GM18517 (cell line): ENCODE measurements at regions not wholly inside any gene's neighbourhood (a gene's known extent, or its start where the extent isn't known, plus 50 kb on each side); places are given as distances from the start of the nearest gene placed in this dataset.

Experiments
- ATAC-seq: cut with Tn5 transposase; IDR thresholded peaks from one replicate; pipeline ENCODE4 v1.9.1; 2021; ENCODE audit warnings: mild to moderate bottlenecking, moderate library complexity; ENCODE audit not compliant: unreplicated experiment

DNA sequence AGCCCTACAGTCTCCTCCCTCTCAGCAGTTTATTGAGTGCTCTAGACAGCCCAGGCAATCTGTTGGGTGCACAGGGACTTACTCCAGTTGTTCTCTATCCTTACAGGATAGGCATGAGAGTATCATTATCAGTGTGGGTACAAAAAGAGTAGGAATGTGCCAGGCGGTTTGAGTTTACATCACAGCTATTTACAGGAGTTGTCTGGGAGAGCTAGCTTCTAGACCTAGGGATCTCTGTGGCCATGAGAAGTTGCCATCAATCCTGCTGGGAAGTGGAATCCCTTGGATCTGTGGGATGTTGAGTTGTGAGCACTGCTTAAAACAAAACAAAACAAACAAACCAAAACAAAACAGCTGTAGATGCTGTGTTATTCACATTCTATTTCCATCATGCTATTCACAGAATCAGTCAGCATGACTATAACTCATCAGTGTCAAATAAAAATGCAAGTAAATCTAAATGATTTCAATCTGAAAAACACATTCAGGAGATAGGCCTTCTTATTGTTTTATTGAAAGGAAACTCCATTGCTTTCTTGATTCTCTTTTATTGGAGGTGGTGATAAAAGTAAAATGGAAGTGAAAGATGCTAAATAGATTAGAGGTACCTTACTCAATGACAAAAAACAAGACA lies 552.4 kb upstream of the ZNF608 start:
- no peak for ATAC-seq

DNA sequence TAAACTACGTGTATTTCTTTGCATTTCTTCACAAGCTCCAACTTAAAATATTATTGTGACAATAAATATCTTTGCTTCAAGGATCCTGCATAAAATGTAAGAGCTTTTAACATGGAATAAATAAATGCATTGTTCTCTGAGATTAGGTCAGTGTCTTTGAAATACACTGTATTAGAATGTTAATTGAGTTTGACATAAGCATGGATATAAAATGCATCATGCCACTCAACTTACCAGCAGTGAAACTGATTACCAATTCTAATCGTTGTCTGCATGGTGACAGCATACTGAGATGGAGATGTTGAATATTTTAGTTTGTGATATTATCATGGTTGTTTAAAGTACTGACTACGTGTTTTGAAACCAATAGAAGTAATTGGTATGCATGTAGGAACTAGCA lies 555.3 kb upstream of the ZNF608 start:
- no peak for ATAC-seq

DNA sequence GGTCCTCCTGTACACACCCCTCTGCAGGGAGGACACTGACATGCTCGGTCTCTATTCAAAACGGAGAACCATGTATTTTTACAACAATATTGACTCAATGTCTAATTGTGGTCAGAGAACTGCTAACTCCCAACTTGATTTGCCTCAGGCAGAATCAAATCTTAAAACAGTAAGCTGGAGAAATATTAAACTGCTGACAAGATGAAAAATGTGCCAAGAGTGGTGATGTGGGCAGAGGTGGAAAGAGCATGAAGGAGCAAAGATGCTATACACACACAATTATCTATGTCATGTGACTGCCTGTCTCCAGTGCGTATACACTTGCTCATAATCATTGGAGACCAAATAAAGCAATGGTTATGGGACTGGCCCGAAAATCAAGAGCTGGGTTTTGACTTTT lies 556.1 kb upstream of the ZNF608 start:
- no peak for ATAC-seq

DNA sequence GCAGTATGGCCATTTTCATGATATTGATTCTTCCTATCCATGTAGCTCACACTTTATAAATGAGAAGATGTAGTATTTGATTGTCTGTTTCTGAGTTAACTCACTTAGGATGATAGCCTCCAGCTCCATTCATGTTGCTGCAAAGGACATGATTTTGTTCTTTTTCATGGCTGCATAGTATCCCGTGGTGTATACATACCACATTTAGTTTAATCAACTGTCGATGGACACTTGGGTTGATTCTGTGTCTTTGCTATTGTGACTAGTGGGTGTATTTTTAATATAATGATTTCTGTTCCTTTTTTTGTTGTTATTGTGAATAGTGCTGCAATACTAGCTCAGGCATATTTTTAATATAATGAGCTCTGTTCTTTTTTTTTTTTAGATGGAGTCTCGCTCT lies 560.3 kb upstream of the ZNF608 start:
- no peak for ATAC-seq

DNA sequence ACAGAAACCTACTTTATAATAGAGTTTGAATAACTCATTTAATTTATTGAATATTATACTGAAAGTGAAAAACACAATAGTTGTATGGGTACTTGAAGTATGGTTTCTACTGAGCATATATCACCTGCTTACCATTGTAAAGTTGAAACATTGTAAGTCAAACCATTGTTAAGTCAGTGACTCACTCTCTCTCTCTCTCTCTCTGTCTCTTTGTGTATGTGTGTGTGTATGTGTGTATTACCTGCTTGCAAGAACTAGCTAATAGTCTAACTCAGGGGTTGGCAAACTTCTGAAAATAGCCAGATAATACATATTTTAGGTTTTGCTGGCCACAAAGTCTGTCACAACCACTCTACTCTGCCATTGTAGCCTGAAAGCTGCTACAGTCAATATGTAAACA lies 564.3 kb upstream of the ZNF608 start:
- no peak for ATAC-seq

DNA sequence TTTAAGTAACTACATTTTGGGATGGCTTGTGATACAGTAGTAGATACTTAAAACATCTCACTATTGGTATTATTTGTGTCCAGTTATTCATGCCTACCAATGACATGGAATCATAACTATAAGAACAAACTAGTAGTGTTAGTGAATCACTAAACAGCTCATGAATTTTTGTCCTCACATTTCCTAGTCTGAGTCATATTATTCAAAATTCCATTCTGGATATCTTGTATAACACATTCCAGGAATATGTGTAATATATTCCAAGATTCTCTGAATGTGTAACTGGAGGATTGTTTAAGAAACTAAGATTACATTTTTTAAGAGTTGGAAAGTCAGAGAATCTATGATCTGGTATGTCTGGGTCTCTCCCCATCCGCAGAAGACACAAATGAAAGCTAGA lies 565.3 kb upstream of the ZNF608 start:
- ATAC-seq: no peak

DNA sequence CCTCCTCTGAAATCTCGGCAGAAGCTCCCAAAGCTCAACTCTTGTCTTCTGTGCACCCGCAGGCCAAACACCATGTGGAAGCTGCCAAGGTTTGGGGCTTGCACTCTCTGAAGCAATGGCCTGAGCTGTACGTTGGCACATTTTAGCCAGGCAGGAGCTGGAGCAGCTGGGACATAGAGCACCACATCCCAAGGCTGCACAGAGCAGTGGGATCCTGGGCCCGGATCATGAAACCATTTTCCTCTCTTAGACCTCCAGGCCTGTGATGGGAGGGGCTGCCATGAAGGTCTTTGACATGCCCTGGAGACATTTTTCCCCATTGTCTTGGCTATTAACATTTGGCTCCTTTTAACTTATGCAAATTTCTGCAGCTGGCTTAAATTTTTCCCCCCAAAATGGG lies 567.1 kb upstream of the ZNF608 start:
- ATAC-seq: no peak

DNA sequence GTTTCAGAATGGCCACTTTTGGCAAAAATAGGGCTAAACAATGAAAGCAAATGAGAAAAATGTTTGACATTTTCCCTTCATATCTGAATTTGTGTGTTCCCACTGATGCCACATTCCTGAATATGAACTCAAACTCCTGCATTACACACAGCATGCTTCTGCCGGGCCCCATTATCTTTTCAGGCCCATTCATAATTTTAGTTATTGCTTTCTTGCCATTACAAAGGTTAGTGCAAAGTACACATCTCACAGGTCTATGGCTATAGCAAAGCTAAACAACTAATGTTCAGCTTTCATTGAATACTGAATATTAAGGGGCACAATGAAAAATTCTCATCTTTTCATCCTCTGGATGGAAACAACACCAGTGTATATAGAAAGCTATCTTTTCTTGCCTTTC lies 568.9 kb upstream of the ZNF608 start:
- ATAC-seq: no peak

DNA sequence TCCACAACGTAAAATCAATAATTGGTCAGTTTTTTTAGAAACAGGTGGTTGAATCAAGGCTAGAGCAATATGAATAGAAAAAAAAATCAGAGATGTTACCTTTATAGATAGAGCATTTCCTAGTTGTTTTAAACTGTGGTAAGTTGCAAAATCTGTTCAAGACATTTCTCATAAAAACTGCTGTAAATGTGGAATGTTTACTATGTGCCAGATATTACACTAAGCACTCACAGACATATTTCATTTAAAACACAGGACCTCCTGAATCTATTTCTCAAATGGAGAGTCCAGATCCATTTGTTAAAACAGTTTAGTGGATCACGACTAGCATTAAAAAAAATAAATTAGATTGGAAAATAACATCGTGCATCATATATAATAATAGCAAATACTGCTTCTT lies 570.0 kb upstream of the ZNF608 start:
- ATAC-seq: no peak

DNA sequence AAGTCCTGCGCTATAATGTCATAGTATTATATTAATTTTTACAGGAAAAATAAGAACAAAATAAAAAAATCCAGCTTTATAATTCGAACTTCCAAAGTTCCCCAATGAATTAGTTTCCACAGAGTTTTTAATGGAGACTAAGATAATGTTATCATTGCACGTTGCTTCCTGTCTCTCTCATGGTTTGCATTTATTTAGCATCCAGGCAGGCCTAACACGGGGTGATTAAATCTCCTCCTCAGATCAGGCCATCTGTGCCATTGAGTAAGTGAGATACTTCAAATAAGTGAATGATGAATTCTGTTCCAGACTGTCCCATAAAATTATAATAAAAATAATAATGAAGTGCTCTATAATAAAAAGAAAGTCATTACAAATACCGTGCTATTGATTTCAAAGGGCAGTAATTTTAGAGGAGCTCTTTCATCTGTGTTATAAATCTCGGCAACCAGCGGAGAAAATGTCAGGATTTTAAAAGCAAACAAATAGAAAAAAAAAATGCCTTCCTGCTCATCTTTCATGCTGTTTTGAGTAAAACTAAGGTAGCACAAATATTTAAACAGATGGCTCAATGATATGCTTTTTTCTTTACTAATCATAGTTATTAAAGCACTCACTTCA lies 570.6 kb upstream of the ZNF608 start:
- no peak for ATAC-seq

DNA sequence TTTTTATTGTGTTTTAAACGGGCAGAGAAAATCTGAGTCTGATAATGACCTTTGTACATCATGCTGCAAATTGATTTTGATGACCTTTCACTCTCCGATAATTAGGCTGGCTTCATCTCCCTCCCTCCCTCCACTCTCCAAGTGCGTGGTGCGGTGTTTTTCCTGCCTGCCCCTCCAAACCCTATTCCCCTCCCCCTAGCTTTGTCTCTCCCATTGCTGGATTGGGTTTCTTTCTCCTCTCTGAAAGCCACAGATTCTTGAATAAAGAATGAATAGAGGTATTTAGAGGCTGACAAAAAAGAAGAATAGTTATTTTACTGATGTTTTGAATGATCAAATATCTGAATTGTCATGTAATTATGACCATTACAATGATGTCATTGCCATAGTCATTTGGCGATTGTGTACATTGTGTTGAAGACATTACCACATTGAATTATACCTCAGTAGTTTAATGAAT lies 571.1 kb upstream of the ZNF608 start:
- ATAC-seq: no peak

DNA sequence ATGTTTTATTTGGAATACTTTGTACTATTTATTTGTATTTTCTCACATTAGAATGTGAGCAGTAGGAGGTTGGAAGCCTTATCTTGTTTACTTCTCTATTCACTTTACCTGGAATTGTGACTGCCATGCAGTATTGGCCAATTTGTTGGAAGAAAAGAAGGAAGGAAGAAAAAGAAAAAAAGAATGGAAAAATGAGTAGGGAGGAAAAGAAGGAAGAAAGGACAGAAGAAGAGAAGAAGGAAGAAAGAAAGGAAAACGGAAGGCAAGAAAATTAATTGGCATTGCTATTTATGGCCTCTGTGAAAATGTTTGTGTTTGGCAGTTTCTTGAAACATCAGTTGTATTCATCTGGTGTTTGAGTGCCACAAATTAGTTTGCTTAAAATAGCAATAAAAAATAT lies 575.2 kb upstream of the ZNF608 start:
- no peak for ATAC-seq

DNA sequence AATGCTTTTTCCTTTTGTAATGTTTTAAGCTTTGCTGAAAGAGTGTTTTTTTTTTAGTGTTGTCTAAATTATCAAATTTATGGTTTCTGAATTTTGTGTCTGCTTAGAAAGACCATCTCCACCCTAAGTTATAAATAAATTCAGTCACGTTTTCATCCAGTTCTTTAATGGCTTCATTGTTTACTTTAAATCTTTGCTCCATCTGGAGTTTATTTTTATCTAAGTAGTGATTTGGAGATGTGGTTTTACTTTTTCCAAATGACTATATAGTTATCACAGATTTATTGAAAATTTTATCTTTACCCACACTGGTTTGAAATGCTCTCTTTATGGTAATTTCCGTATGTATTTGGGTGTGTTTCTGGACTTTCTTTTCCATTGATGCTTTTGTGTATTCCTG lies 577.2 kb upstream of the ZNF608 start:
- ATAC-seq: no peak

DNA sequence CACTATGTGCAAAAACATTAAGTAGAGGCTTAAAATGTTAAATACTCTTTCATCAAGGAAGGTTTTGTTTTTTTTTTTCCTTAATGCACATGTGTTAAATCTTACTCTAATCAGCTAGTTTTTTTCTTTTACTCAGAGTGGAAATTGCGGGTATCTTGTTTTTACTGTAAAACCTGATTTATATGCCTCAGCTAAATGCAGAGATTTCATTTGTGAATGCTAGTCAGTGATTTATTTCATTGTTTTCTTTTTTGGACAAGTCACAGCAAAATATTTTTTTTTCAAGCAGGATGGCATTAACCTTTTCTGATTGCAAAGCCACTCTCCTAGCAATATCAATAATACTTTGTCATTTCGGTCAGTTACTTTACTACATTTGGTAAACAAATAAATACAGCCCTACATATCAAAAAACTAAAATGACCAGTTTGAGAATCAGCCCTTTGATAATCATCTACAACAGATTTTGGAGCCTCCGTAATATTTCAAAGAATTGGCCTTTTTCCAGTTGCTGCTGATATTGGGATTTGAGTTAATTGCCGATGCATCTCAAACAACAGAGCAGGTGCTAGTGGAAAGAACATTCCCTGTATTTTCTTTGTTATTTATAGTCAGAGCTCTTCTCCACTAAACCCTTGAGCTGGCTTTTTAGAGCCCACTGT lies 579.2 kb upstream of the ZNF608 start:
- no peak for ATAC-seq

DNA sequence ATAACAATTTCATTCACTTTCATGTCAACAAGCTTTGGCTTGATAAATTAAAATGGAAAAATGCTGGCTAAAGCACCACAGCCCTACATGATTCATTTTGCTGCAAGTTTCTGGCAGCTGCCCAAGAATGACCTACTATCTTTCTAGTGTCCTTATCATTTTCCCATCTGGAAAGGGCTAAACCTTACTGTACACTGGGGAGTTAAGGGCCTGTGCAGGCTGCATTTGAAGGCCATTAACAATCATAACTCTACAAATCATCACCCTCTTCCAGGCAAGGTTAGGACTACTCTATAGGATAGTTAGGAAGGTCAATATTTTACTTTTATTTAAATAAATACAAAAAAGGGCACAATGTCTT lies 579.7 kb upstream of the ZNF608 start:
- no peak for ATAC-seq

DNA sequence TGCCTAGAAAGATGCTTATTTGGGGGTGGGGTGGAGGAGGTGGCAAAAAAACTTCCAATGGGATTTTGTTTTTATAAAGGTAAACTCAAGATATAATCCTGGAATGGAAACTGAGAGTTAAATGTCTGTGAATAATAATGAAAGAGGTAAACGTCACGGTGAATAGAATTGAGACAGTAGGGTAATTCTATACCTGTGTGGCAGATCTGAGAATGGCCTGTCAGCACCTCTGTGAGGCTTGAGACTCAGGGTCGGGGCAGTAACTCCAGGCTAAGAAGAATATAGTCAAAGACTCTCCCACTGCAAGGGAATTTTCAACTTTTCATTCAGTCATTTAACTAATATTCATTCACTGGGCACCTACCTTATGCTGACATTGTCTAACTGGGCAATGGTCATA lies 581.2 kb upstream of the ZNF608 start:
- no peak for ATAC-seq

DNA sequence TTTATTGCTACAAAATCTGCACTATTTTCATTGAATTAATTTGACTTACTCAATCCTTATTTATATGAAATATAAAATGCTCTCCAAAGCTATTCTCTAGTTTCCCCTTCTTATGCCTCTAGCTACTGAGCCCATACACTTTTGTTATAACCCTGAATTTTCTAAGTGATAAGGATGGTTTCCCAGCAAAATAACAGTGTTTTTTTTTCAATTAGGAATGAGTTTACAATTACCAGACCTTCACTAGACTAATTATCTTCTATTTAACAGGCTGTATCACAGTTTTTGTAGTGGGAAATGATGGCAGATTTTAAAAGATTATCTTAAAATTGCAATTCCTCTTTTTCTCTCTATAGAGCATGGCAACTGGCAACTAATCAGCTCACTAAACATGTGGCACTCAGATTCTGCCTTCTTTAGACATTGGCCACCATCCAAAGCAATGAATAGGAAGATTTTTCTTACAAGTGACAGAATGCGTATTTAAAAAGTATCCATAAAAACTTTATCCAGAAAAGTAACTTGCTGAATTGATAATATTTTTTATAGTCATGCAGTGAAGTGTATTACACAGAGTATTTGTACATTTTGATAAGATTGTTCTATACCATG lies 585.7 kb upstream of the ZNF608 start:
- ATAC-seq: no peak

DNA sequence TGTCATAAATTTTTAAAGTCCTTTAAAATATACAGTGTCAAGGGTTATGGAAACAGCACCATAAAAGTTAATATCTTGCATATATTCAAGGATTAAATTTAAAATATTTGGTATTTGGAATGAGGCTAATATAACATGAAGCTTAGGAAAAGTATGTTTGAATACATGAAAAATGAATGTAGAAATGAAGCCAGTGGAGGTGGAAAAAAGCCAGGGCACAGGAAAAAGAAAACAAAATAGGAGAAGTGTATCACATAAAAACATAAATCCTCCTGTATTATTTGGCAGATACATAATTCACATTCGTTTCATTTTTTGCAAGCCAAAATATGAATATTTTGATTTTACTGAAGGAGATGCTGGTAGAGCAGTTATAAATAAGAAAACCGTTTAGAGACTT lies 587.0 kb upstream of the ZNF608 start:
- no peak for ATAC-seq

DNA sequence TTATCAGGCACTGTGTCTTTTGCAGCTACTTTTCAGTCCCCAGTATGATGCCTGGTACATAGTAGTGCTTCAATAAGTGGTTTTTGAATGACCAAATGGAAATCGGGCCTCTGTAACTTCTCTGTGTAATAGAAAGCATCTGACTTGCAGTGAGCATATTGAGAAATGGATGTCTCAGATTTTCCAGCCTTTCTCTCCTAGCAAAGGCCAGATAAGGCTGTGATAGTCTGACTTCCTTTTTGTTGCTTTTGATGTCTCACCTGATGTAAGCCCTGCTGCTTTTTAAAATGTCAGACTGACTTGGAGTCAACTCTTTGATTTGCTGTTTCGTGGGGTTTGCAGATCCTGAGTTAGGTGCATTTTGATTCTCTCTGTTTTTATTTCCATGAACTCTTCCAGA lies 590.0 kb upstream of the ZNF608 start:
- no peak for ATAC-seq

DNA sequence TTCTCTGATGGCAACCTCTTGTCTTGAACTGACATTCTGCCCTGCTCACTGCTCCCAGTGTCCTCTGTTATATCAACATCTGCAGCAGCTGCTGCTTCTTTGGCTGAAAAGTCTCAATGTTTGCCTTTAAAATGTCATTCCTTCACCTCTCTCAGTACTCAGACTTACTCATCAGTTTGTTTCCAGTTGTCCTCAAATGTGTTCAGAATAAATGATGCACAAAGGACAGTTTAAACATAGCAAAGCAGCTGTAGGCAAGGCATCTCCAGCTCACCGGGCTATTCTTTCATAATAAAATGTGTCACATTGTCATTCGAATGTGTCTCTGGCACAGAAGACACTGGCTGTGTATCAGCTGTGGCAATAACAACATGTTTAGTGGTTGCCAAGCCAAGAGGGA lies 590.9 kb upstream of the ZNF608 start:
- ATAC-seq: no peak

DNA sequence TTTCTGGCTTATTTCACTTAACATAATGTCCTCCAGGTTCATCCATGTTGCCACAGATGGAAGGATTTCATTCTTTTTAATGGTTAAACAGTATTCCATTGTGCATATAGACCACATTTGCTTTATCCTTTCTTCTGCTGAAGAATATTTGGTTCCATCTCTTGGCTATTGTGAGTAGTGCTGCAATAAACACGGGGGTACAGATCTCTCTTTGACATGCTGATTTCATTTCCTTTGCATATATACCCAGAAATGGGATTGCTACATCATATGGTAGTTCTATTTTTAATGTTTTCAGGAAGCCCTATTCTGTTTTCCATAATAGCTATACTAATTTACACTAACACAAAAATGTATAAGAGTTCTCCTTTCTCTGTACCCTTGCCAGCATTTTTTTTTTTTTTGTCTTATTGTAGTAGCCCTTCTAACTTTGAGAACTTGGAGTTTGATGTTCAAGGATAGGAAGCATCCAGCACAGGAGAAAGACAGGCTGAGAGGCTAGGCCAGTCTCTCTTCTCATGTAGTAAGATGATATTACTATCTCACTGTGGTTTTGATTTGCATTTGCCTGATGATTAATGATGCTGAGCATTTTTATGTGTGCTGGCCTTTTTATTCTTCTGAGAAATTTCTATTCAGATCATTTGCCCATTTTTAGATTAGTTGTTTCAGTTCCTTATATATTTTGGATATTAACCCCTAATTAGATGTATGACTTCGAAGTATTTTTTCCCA lies 592.2 kb upstream of the ZNF608 start:
- ATAC-seq: no peak

DNA sequence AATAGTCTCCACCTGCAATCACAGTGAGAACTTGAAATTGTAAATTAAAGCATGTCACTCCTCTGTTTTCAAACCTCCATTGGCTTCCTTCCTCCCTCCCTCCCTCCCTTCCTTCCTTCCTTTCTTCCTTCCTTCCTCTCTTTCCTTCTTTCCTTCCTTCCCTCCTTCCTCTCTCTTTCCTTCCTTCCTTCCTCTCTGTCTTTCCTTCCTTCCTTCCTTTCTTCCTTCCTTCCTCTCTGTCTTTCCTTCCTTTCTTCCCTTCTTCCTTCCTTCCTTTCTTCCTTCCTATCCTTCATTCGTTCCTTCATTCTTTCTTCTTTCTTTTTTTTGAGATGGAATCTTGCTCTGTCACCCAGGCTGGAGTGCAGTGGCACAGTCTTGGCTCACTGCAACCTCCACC lies 595.0 kb upstream of the ZNF608 start:
- no peak for ATAC-seq
